Non-pigmented ciliary epithelial cell (primary cell): ENCODE measurements at regions not wholly inside any gene's neighbourhood (a gene's known extent, or its start where the extent isn't known, plus 50 kb on each side); places are given as distances from the start of the nearest gene placed in this dataset.
"Not testable (repeated sequence)": the region's sequence is repeated elsewhere in the genome, so short reads cannot be mapped to it uniquely, and the experiment has no call there.

Source experiments
- DNase-seq: peaks from one replicate; pipeline ENCODE4 v3.0.0-alpha.2; 2010; ENCODE audit warnings: low read depth

- DNase-seq = no peak
Measured at GRCh38 chr14:84436528-84436927, 1093.4 kb upstream of the FLRT2 start.

- no peak for DNase-seq
Measured at GRCh38 chr14:84442521-84442920, 1087.4 kb upstream of the FLRT2 start.

- no peak for DNase-seq
Measured at GRCh38 chr14:84445486-84445885, 1084.5 kb upstream of the FLRT2 start.

- DNase-seq = no peak
Measured at GRCh38 chr14:84446250-84446649, 1083.7 kb upstream of the FLRT2 start.

DNA sequence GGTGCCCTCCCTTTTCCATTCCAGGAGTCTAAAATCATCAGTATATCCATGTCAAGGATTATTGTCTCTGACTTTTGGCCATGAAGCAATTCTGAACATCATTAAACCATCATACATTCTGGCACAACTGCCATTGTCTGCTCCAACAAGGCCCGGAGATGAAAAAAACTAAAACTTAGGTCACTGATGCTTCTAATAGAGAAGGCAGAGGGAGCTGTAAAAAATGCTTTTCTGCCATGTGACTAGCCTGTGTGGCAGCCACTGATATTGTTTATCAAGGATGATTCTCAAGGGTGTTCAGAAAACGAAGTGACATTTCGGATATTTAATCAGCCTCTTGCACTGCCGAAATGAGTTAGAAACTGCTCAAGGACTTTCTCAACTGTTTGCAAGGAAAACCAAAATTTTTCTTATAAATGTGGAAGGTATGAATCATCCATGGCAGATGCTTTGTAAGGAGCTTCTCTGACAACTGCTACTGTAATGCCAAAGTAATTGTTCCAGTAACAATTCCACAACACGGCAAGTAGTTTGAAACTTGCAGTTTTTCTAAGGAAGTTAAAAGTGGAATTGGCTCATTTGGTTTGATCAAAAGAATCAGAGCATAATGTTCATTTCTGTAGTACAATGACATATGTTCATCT lies 1076.5 kb upstream of the FLRT2 start:
- DNase-seq = no peak

DNA sequence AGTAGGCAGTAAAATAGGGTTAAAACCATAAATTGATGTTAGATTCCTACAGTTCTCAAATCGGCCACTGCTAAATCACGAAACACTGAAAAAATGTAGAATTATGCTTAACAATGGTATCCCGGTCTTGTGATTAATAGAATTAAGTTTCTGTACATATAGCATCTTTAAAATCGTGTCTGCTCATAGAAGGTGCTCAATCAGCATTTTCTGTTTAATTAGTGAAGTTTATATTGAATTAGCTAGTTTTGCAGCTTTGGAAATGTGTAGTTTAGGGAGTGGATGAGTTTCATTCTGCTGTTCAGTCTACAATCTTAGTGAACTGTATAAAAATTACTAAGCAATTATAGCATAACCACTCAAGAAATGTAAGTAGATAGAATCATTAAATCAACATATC lies 1075.8 kb upstream of the FLRT2 start:
- no peak for DNase-seq

DNA sequence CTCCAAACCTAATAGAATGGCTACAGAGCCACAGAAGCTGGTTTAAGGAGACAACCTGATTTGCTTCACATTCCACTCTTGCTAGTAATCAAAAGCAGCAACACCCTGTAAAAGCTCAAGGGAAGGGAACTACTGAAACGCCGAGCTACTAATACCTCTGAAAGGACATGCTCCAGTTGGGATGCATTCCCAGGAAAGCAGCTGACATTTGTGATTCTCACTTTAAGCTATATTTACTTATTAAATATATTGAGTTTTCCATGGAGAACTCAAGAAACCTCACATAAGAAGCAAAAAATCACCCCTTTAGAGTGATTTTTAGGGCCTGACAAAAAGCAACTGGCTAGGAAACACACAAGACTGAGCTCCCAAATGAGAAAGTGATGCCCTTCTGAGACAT lies 1073.0 kb upstream of the FLRT2 start:
- no peak for DNase-seq

GRCh38 chr14:84458881-84459280 lies 1071.1 kb upstream of the FLRT2 start:
- no peak for DNase-seq

- DNase-seq = no peak
Measured at GRCh38 chr14:84465880-84466279, 1064.1 kb upstream of the FLRT2 start.

- DNase-seq = no peak
Measured at GRCh38 chr14:84468153-84468552, 1061.8 kb upstream of the FLRT2 start.

GRCh38 chr14:84477996-84478395 lies 1051.9 kb upstream of the FLRT2 start:
- DNase-seq = no peak

DNA sequence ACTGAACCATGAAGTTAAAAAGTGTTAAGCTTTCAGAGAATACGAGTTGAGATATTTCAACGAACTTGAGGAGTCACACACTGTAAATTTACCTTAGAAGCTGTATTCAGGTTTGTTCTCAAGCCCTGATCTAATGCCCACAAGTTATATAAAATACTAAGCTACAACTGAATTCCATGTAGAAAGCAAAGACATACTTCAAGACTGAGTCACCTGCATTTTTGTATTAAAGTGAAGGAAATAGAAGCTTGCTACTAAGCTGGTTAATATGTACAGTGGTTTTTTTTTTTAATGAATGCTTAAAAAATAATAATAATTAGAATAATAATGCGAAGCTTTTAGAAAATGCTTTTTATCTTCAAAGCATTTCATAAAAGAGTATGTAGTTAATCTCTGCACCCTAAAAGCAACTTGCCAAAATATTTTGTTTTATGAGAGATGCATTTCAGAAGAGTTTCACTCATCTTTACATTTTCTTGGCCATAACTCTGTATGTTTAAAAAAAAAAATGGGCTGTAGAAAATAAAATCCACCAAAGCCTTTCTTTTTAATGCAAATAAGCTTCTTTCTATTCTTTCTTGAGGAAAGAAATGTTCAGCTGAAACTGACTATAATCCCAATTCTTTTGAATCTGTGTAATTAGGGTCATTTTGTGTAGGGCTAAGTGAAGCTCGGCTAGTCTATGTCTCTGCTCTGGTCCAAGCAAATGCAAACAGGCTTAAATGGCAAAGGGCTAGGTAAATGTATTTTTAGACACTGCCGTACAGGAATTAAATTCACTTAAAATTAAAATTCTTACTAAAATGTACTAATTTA lies 1047.5 kb upstream of the FLRT2 start:
- peak; percentile 51 for DNase-seq

GRCh38 chr14:84483072-84483420 lies 1046.9 kb upstream of the FLRT2 start:
- no peak for DNase-seq

- not testable (repeated sequence) for DNase-seq
Measured at GRCh38 chr14:84484243-84484642, 1045.7 kb upstream of the FLRT2 start.

GRCh38 chr14:84485036-84485435 lies 1044.9 kb upstream of the FLRT2 start:
- no peak for DNase-seq

DNA sequence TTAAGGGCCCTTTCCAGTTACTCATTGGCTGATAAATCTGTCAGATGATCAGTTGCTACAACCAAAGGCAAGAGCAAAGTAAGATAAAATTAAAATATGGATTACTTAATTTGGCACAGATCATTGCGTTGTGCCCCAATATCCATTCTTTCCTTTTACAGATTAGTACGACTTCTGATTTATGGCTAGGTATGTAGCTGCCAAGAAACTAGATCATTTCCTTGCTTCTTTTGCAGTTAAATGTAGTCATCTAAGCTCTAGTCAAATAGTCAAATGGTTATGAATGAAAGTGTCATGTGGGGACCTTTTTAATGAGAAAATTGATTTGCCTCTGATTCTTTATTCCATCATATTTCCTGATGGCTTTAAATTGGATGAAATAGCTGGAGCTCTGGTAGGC lies 1039.9 kb upstream of the FLRT2 start:
- no peak for DNase-seq

GRCh38 chr14:84492685-84493084 lies 1037.3 kb upstream of the FLRT2 start:
- DNase-seq = no peak

- no peak for DNase-seq
Measured at GRCh38 chr14:84493779-84494178, 1036.2 kb upstream of the FLRT2 start.

- DNase-seq = no peak
Measured at GRCh38 chr14:84496677-84497076, 1033.3 kb upstream of the FLRT2 start.

GRCh38 chr14:84512823-84513222 lies 1017.1 kb upstream of the FLRT2 start:
- not testable (repeated sequence) for DNase-seq

- no peak for DNase-seq
Measured at GRCh38 chr14:84519836-84520235, 1010.1 kb upstream of the FLRT2 start.

GRCh38 chr14:84520711-84521338 lies 1009.1 kb upstream of the FLRT2 start:
- DNase-seq = no peak

DNA sequence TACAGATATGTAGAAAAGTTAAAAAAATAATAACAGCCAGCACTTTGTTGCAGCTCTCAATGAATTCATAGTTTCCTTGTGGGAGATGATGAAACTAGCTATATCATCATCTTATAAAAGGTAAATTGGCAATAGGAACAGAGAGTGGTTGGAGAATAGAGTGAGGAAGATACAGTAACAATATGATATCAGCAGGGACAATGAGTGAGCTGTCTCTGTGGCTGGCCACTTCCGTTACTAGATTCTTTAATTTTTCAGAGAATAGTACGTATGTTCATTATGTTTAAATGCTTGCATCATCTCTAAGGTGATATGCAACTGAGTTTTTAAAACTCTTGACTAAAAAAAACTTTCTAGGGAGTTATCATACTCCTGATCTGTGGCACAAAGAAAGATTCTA lies 1006.2 kb upstream of the FLRT2 start:
- DNase-seq = no peak
